ENCODE measurements at regions not wholly inside any gene's neighbourhood (a gene's known extent, or its start where the extent isn't known, plus 50 kb on each side); places are given as distances from the start of the nearest gene placed in this dataset.

- H3K36me3 Mint-ChIP-seq (ENCODE audit: insufficient read depth, unreplicated experiment) = no peaks in the 10 kb centered on the region
- Histone ChIP-seq H3K4me1 (no peaks in the 10 kb centered on the region), H3K9me3 (no peaks in the 10 kb centered on the region), H3K27me3 (replicated peaks; ENCODE audit: control insufficient read depth, insufficient read depth, low read length) (no peaks in the 10 kb centered on the region), H3K36me3 (ENCODE audit: control insufficient read depth, insufficient read depth, low read length) (no peaks in the 10 kb centered on the region), H3K4me3 (ENCODE audit: low read depth, low read length) (no peak overlapping the region)
- no peak for DNase-seq
- TF ChIP-seq, protein P1, sequence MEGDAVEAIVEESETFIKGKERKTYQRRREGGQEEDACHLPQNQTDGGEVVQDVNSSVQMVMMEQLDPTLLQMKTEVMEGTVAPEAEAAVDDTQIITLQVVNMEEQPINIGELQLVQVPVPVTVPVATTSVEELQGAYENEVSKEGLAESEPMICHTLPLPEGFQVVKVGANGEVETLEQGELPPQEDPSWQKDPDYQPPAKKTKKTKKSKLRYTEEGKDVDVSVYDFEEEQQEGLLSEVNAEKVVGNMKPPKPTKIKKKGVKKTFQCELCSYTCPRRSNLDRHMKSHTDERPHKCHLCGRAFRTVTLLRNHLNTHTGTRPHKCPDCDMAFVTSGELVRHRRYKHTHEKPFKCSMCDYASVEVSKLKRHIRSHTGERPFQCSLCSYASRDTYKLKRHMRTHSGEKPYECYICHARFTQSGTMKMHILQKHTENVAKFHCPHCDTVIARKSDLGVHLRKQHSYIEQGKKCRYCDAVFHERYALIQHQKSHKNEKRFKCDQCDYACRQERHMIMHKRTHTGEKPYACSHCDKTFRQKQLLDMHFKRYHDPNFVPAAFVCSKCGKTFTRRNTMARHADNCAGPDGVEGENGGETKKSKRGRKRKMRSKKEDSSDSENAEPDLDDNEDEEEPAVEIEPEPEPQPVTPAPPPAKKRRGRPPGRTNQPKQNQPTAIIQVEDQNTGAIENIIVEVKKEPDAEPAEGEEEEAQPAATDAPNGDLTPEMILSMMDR (IDR thresholded peaks at IDR 0.05; ENCODE audit: insufficient read depth in 1 of 2, low read depth in 1 of 2, low read length in 1 of 2, severe bottlenecking in 1 of 2, unreplicated experiment in 1 of 2) = no peak
- no peak overlapping the region for H3K27ac Mint-ChIP-seq (ENCODE audit: unreplicated experiment)
- intact Hi-C loops (cut with micrococcal nuclease; ENCODE audit: unreplicated experiment) = no loop called here
- no peak overlapping the region for H3K4me3 Mint-ChIP-seq (ENCODE audit: unreplicated experiment)
- peaks cover 3% of the 10 kb centered on the region for H3K27me3 Mint-ChIP-seq (ENCODE audit: insufficient read depth, unreplicated experiment)
- CTCF ChIA-PET = no interaction called here
- no peaks in the 10 kb centered on the region for H3K9me3 Mint-ChIP-seq (ENCODE audit: unreplicated experiment)
- no peaks in the 10 kb centered on the region for H3K4me1 Mint-ChIP-seq (ENCODE audit: low read depth, unreplicated experiment)
- BruUV-seq (replicated peaks) = no TSS peak
- POLR2A ChIA-PET = no interaction called here
Observed at GRCh38 chr10:106078895-106079576, 1085.5 kb downstream of the SORCS1 start.

DNA sequence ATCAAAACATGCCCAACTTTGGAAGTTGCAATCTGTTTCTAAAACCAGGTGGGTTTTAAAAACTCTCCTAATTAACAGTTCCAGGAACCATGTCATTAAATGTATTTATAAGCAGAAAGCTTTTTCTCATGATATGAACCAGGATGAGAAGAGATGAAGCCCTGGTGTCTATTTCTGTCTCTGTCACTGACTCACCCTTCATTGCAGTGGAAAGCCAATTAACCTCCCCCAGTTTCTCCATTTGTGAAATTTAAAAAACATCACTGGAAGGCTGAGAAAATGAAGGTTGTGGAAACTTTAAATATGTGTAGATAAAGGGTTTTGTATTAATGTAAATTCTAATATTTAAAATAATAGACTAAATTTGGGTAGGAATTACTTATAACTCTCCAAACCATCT, 1088.0 kb downstream of the SORCS1 start:
- H3K4me1 Mint-ChIP-seq (ENCODE audit: low read depth, unreplicated experiment) = no peaks in the 10 kb centered on the region
- no peaks in the 10 kb centered on the region for H3K36me3 Mint-ChIP-seq (ENCODE audit: insufficient read depth, unreplicated experiment)
- peaks cover 3% of the 10 kb centered on the region for H3K27me3 Mint-ChIP-seq (ENCODE audit: insufficient read depth, unreplicated experiment)
- peaks cover 7% of the 10 kb centered on the region for H3K9me3 Mint-ChIP-seq (ENCODE audit: unreplicated experiment)
- H3K36me3 ChIP-seq (ENCODE audit: control insufficient read depth, insufficient read depth, low read length) = no peaks in the 10 kb centered on the region
- DNase-seq = no peak
- POLR2A ChIA-PET = no interaction called here
- intact Hi-C loops (cut with micrococcal nuclease; ENCODE audit: unreplicated experiment) = no loop called here
- H3K9me3 ChIP-seq = no peaks in the 10 kb centered on the region
- H3K4me3 ChIP-seq (ENCODE audit: low read depth, low read length) = no peak overlapping the region
- no peak overlapping the region for H3K27ac Mint-ChIP-seq (ENCODE audit: unreplicated experiment)
- CTCF ChIA-PET = no interaction called here
- no peak overlapping the region for H3K4me3 Mint-ChIP-seq (ENCODE audit: unreplicated experiment)
- H3K27me3 ChIP-seq (replicated peaks; ENCODE audit: control insufficient read depth, insufficient read depth, low read length) = no peaks in the 10 kb centered on the region
- H3K4me1 ChIP-seq = no peaks in the 10 kb centered on the region
- TF ChIP-seq, protein P1 (IDR thresholded peaks at IDR 0.05; ENCODE audit: insufficient read depth in 1 of 2, low read depth in 1 of 2, low read length in 1 of 2, severe bottlenecking in 1 of 2, unreplicated experiment in 1 of 2) = no peak
- no TSS peak for BruUV-seq (replicated peaks)

DNA sequence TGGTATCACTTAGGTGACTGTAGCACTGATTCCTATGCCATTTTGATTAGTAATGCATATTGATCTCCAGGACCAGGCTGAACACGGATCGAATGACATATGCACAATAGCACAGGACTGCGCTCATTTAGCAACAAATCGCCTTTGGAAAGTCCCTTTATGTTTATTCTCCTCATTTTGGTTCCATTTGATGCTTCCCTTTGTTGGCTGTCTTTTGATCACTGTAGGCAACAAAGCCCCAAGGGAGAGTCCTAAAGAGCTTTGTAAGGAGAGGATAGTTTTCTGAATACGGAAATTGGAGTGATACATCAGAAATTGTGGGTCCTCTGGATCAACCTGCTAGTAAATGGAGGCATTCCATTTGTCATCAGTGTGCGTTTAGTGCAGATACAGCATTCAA, 1111.4 kb downstream of the SORCS1 start:
- Mint-ChIP-seq H3K36me3 (ENCODE audit: insufficient read depth, unreplicated experiment) (no peaks in the 10 kb centered on the region), H3K27ac (ENCODE audit: unreplicated experiment) (no peak overlapping the region), H3K27me3 (ENCODE audit: insufficient read depth, unreplicated experiment) (peaks cover 2% of the 10 kb centered on the region), H3K9me3 (ENCODE audit: unreplicated experiment) (no peaks in the 10 kb centered on the region), H3K4me1 (ENCODE audit: low read depth, unreplicated experiment) (no peaks in the 10 kb centered on the region), H3K4me3 (ENCODE audit: unreplicated experiment) (no peak overlapping the region)
- no peaks in the 10 kb centered on the region for H3K9me3 ChIP-seq
- H3K27me3 ChIP-seq (replicated peaks; ENCODE audit: control insufficient read depth, insufficient read depth, low read length) = no peaks in the 10 kb centered on the region
- no peak overlapping the region for H3K4me3 ChIP-seq (ENCODE audit: low read depth, low read length)
- no peaks in the 10 kb centered on the region for H3K36me3 ChIP-seq (ENCODE audit: control insufficient read depth, insufficient read depth, low read length)
- ChIA-PET POLR2A (no interaction called here), CTCF (no interaction called here)
- no peak for DNase-seq
- no TSS peak for BruUV-seq (replicated peaks)
- TF ChIP-seq, protein P1 (IDR thresholded peaks at IDR 0.05; ENCODE audit: insufficient read depth in 1 of 2, low read depth in 1 of 2, low read length in 1 of 2, severe bottlenecking in 1 of 2, unreplicated experiment in 1 of 2) = no peak
- H3K4me1 ChIP-seq = no peaks in the 10 kb centered on the region
- intact Hi-C loops (cut with micrococcal nuclease; ENCODE audit: unreplicated experiment) = no loop called here

Data from Caco-2 (cell line).